DND-41 (cell line): ENCODE measurements at regions not wholly inside any gene's neighbourhood (a gene's known extent, or its start where the extent isn't known, plus 50 kb on each side); places are given as distances from the start of the nearest gene placed in this dataset.

Experiments used
- EZH2 ChIP-seq: IDR thresholded peaks from 3 replicates; pipeline ENCODE4 v1.6.1; 2012; ENCODE audit warnings: borderline replicate concordance, low read depth, mild to moderate bottlenecking, moderate library complexity, low read length, inconsistent platforms; ENCODE audit not compliant: severe bottlenecking
- TF ChIP-seq, protein P1 (sequence below): IDR thresholded peaks from 2 replicates; pipeline ENCODE4 v1.5.1; 2012; ENCODE audit warnings: borderline replicate concordance, low read length, moderate library complexity, mild to moderate bottlenecking; ENCODE audit not compliant: poor library complexity, severe bottlenecking; ENCODE audit errors: extremely low read depth

DNA sequence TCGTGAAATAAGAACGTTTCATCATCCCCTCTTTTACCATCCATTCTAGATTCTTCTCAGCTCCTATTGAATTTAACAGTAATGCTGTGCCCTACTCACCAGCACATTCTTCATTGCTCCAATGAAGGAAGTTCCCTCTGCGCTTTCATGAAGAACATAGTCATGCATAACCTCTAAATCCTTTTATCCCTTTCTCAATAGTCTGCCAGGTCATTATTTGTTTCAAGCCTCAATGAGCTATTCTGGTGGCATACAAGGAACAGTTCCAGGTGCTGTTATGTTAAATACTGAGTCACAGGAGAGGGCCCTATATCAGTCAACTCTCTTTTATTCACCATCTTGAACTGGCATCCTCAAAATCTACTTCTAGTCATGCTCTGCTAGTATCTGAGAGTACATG, 381.0 kb downstream of the GPATCH2 start:
- TF ChIP-seq, protein P1, sequence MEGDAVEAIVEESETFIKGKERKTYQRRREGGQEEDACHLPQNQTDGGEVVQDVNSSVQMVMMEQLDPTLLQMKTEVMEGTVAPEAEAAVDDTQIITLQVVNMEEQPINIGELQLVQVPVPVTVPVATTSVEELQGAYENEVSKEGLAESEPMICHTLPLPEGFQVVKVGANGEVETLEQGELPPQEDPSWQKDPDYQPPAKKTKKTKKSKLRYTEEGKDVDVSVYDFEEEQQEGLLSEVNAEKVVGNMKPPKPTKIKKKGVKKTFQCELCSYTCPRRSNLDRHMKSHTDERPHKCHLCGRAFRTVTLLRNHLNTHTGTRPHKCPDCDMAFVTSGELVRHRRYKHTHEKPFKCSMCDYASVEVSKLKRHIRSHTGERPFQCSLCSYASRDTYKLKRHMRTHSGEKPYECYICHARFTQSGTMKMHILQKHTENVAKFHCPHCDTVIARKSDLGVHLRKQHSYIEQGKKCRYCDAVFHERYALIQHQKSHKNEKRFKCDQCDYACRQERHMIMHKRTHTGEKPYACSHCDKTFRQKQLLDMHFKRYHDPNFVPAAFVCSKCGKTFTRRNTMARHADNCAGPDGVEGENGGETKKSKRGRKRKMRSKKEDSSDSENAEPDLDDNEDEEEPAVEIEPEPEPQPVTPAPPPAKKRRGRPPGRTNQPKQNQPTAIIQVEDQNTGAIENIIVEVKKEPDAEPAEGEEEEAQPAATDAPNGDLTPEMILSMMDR, result no peak
- TF ChIP-seq EZH2, result no peak
